ENCODE measurements at regions not wholly inside any gene's neighbourhood (a gene's known extent, or its start where the extent isn't known, plus 50 kb on each side); places are given as distances from the start of the nearest gene placed in this dataset.

GRCh38 chr15:38860674-38861073 lies 296.1 kb upstream of the RASGRP1 start:
- no peak for TF ChIP-seq CTCF (IDR thresholded peaks at IDR 0.05; ENCODE audit: insufficient read depth, missing control alignments)
- no peak for FAIRE-seq
- DNase-seq (ENCODE audit: insufficient read length, low spot score): no peak

GRCh38 chr15:38861108-38861507 lies 296.5 kb upstream of the RASGRP1 start:
- TF ChIP-seq CTCF (IDR thresholded peaks at IDR 0.05; ENCODE audit: insufficient read depth, missing control alignments): no peak
- DNase-seq (ENCODE audit: insufficient read length, low spot score) (no peak), FAIRE-seq (no peak)

DNA sequence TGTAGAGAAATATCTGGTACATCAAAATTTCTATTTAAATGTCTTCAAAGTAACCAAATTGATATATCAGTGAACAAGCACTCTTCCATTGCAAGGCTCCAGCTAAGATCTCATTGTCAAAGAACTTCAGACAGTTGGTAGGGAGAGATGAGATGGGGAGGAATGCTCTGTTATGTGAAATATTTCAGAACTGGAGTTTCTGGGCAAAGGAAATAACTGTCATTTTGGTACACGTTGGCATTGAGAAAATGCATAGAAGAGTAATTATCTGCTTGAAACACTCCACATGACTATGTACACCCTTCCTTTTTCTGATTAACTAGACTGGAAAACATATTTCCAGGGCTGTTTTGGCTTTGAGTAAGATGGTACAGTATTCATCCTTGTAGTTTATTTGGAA lies 297.5 kb upstream of the RASGRP1 start:
- no peak for TF ChIP-seq CTCF (IDR thresholded peaks at IDR 0.05; ENCODE audit: insufficient read depth, missing control alignments)
- DNase-seq (ENCODE audit: insufficient read length, low spot score): no peak
- no peak for FAIRE-seq

DNA sequence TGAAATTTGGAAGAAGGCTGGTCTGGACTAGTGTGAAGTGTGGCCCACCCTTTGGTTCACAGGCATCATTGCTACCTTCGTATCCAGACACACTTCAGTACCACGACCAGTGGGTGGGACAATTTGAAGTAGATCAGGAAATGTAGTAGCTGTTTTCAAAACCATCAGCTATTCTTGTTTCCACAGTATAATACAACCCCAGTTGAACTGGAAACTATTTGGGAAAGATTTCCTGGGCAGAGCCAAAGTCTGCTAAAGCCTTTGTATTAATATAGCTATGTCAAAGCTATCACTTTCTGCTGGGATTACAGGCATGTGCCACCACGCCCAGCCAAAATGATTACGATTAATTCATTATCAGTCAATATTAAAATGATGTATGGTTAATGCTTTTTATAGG lies 298.8 kb upstream of the RASGRP1 start:
- no peak for FAIRE-seq
- no peak for DNase-seq (ENCODE audit: insufficient read length, low spot score)
- no peak for TF ChIP-seq CTCF (IDR thresholded peaks at IDR 0.05; ENCODE audit: insufficient read depth, missing control alignments)

DNA sequence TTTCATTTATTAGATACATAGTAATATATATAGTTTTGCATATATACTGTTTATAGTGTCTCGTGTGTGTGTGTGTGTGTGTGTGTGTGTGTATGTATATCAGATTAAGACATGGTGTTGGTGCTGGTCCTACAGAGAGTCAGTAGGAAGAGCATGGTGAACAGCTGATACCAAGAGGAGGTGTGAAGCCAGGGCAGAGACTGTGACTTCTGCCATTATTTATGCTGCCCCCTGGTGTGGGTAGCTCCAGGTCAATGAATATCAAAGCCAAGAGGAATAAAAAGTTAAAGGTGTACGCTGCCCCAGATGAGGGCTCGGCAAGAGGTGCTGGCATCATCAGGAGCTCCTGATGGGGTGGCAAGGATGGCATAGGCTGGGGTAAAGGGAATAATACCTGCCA lies 299.5 kb upstream of the RASGRP1 start:
- no peak for TF ChIP-seq CTCF (IDR thresholded peaks at IDR 0.05; ENCODE audit: insufficient read depth, missing control alignments)
- FAIRE-seq (no peak), DNase-seq (ENCODE audit: insufficient read length, low spot score) (no peak)

DNA sequence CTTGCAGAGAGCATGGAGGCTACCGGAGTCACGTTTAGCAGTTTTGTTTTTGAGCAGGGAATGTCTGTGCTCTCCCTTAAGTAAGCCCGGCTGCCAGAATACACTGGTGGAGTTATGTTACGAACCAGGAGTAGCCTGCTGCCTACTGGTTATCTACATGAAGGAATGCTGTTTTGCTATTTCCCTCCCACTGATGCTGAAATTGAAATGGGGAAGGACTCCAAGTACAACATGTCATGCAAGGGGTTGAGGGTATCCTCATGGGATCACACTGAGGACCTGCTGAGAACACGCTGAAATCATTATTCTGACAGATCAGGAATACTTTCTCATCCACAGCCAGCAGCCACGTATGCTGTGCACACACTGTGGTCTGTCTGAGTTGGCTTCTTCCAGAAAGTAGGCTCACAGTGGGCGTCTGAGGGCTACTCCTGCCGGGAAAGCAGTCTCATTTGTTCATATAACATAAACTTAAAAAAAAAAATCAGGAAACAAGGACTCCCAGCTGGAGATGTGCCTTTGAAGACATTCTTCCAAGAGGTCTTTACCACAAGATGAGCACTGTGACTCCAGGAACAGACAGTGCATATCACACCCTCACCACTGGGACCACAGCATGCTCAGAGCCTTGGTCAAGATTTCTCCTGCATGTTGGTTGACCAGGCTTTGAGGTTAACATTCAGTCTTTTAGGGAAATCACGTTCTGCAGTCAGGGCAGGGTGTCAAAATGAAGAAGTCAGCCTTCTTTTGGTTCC lies 300.4 kb upstream of the RASGRP1 start:
- no peak for FAIRE-seq

More for the DNA sequence above, 300.4 kb upstream of the RASGRP1 start:
- no peak for TF ChIP-seq CTCF (IDR thresholded peaks at IDR 0.05; ENCODE audit: insufficient read depth, missing control alignments)
- DNase-seq (ENCODE audit: insufficient read length, low spot score): no peak

All from D721Med (cell line).